ENCODE measurements at regions not wholly inside any gene's neighbourhood (a gene's known extent, or its start where the extent isn't known, plus 50 kb on each side); places are given as distances from the start of the nearest gene placed in this dataset.

DNA sequence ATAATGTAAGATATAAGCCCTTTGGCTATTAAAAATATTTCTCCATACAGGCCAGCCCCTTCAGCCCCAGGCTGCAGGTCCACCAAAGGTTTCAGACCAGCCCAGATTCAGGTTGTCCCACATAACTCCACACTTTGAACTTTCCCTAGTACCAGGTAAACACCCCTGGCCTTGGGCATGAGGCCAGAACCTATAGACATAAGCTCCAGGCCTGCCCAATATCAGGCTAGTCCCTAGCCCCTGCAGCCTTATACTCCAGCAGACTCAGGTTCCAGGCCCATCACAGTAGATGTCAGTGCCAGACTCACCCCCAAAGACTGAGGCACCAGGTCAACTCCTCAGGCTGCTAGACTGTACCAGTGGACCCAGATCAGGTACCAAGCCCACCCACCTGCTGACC lies 178.5 kb upstream of the DAAM1 start:
- Histone ChIP-seq H2AFZ (ENCODE audit: low read depth, low read length) (no peak overlapping the region), H3K27ac (ENCODE audit: low read length) (no peak overlapping the region), H3K4me2 (ENCODE audit: low read length) (no peak overlapping the region)

DNA sequence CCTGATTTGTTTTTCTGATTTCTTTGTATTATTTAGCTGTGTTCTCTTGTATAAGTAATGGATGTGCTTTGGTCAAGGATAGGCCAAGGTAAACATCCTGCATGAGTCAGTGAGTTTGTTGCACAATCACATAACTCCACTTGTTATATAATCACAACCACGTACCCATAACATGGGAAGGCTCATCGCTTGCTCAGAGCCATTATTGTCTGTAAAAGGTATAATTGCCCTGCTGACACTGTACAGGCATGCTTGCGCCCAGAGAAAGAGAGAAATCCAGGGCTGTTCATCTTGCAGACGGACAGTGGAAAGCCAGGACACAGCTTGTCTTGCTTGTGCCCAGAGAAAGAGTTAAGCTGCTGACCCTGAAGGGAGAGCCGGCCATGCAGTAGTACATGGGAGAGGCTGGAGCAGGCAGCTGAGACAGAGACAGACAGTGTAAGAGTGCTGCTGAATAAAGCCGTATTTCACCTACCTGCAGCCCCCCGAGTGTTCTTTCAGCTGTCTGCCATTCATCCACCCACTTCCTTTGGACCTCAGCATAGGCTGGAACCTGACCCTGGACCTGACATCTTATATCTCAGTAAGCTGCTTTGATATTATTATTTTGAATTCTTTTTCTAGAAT lies 174.7 kb upstream of the DAAM1 start:
- H2AFZ ChIP-seq (ENCODE audit: low read depth, low read length): no peak overlapping the region
- no peak overlapping the region for H3K9ac ChIP-seq (ENCODE audit: low read length)
- no peak overlapping the region for H3K4me2 ChIP-seq (ENCODE audit: low read length)
- TF ChIP-seq TAF1 (IDR thresholded peaks at IDR 0.05; ENCODE audit: low read depth) (no peak), EP300 (conservative IDR thresholded peaks at IDR 0.05; ENCODE audit: poor library complexity, severe bottlenecking) (no peak), EZH2 (IDR thresholded peaks at IDR 0.05; ENCODE audit: borderline replicate concordance, insufficient read depth, low read length, poor library complexity, severe bottlenecking) (no peak), RAD21 (conservative IDR thresholded peaks at IDR 0.05) (no peak), SMC3 (conservative IDR thresholded peaks at IDR 0.05; ENCODE audit: poor library complexity) (no peak), MXI1 (conservative IDR thresholded peaks at IDR 0.05; ENCODE audit: poor library complexity, severe bottlenecking) (no peak), POLR2AphosphoS5 (IDR thresholded peaks at IDR 0.05) (no peak)
- TF ChIP-seq, protein P1, sequence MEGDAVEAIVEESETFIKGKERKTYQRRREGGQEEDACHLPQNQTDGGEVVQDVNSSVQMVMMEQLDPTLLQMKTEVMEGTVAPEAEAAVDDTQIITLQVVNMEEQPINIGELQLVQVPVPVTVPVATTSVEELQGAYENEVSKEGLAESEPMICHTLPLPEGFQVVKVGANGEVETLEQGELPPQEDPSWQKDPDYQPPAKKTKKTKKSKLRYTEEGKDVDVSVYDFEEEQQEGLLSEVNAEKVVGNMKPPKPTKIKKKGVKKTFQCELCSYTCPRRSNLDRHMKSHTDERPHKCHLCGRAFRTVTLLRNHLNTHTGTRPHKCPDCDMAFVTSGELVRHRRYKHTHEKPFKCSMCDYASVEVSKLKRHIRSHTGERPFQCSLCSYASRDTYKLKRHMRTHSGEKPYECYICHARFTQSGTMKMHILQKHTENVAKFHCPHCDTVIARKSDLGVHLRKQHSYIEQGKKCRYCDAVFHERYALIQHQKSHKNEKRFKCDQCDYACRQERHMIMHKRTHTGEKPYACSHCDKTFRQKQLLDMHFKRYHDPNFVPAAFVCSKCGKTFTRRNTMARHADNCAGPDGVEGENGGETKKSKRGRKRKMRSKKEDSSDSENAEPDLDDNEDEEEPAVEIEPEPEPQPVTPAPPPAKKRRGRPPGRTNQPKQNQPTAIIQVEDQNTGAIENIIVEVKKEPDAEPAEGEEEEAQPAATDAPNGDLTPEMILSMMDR (IDR thresholded peaks at IDR 0.05; ENCODE audit: poor library complexity, severe bottlenecking): no peak
- TF ChIP-seq, protein P2, sequence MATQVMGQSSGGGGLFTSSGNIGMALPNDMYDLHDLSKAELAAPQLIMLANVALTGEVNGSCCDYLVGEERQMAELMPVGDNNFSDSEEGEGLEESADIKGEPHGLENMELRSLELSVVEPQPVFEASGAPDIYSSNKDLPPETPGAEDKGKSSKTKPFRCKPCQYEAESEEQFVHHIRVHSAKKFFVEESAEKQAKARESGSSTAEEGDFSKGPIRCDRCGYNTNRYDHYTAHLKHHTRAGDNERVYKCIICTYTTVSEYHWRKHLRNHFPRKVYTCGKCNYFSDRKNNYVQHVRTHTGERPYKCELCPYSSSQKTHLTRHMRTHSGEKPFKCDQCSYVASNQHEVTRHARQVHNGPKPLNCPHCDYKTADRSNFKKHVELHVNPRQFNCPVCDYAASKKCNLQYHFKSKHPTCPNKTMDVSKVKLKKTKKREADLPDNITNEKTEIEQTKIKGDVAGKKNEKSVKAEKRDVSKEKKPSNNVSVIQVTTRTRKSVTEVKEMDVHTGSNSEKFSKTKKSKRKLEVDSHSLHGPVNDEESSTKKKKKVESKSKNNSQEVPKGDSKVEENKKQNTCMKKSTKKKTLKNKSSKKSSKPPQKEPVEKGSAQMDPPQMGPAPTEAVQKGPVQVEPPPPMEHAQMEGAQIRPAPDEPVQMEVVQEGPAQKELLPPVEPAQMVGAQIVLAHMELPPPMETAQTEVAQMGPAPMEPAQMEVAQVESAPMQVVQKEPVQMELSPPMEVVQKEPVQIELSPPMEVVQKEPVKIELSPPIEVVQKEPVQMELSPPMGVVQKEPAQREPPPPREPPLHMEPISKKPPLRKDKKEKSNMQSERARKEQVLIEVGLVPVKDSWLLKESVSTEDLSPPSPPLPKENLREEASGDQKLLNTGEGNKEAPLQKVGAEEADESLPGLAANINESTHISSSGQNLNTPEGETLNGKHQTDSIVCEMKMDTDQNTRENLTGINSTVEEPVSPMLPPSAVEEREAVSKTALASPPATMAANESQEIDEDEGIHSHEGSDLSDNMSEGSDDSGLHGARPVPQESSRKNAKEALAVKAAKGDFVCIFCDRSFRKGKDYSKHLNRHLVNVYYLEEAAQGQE (IDR thresholded peaks at IDR 0.05; ENCODE audit: borderline replicate concordance): no peak
- H3K36me3 ChIP-seq (ENCODE audit: insufficient read depth, low read length): no peaks in the 10 kb centered on the region
- no peaks in the 10 kb centered on the region for H3K27me3 ChIP-seq (ENCODE audit: insufficient read depth, low read depth, low read length)
- H3K79me2 ChIP-seq (replicated peaks; ENCODE audit: insufficient read depth, low read length): no peaks in the 10 kb centered on the region
- H3K9me3 ChIP-seq (ENCODE audit: low read length): no peaks in the 10 kb centered on the region
- H4K20me1 ChIP-seq (ENCODE audit: insufficient read depth): no peaks in the 10 kb centered on the region
- no peaks in the 10 kb centered on the region for H3K9me2 ChIP-seq (ENCODE audit: insufficient read depth, low read length)
- H3F3A ChIP-seq (ENCODE audit: insufficient read depth, low read length, poor library complexity, severe bottlenecking): no peaks in the 10 kb centered on the region
- no peak overlapping the region for H3K27ac ChIP-seq (ENCODE audit: low read length)
- H3K4me3 ChIP-seq (ENCODE audit: low read length): no peak overlapping the region

More for the DNA sequence above, 178.5 kb upstream of the DAAM1 start:
- Histone ChIP-seq H3K9me3 (ENCODE audit: low read length) (no peaks in the 10 kb centered on the region), H4K20me1 (ENCODE audit: insufficient read depth) (no peaks in the 10 kb centered on the region), H3F3A (ENCODE audit: insufficient read depth, low read length, poor library complexity, severe bottlenecking) (no peaks in the 10 kb centered on the region), H3K27me3 (ENCODE audit: insufficient read depth, low read depth, low read length) (no peaks in the 10 kb centered on the region), H3K9me2 (ENCODE audit: insufficient read depth, low read length) (no peaks in the 10 kb centered on the region), H3K79me2 (replicated peaks; ENCODE audit: insufficient read depth, low read length) (no peaks in the 10 kb centered on the region), H3K9ac (ENCODE audit: low read length) (no peak overlapping the region), H3K36me3 (ENCODE audit: insufficient read depth, low read length) (no peaks in the 10 kb centered on the region), H3K4me3 (ENCODE audit: low read length) (no peak overlapping the region)
- no peak for TF ChIP-seq EP300 (conservative IDR thresholded peaks at IDR 0.05; ENCODE audit: poor library complexity, severe bottlenecking)
- no peak for TF ChIP-seq MXI1 (conservative IDR thresholded peaks at IDR 0.05; ENCODE audit: poor library complexity, severe bottlenecking)
- TF ChIP-seq, protein P2 (IDR thresholded peaks at IDR 0.05; ENCODE audit: borderline replicate concordance): no peak
- no peak for TF ChIP-seq RAD21 (conservative IDR thresholded peaks at IDR 0.05)
- no peak for TF ChIP-seq SMC3 (conservative IDR thresholded peaks at IDR 0.05; ENCODE audit: poor library complexity)
- no peak for TF ChIP-seq EZH2 (IDR thresholded peaks at IDR 0.05; ENCODE audit: borderline replicate concordance, insufficient read depth, low read length, poor library complexity, severe bottlenecking)
- TF ChIP-seq, protein P1 (IDR thresholded peaks at IDR 0.05; ENCODE audit: poor library complexity, severe bottlenecking): no peak
- TF ChIP-seq POLR2AphosphoS5 (IDR thresholded peaks at IDR 0.05): no peak
- TF ChIP-seq TAF1 (IDR thresholded peaks at IDR 0.05; ENCODE audit: low read depth): no peak
